MM.1S (cell line): ENCODE measurements at regions not wholly inside any gene's neighbourhood (a gene's known extent, or its start where the extent isn't known, plus 50 kb on each side); places are given as distances from the start of the nearest gene placed in this dataset.

ENCODE experiments used
- DNase-seq: peaks from one replicate; pipeline ENCODE4 v3.0.0-alpha.2; 2015
- H2AFZ ChIP-seq: fragments of 300-600 bp; sonication (generic); 2 replicates; pipeline ENCODE4 v1.6.0; 2016; ENCODE audit warnings: antibody characterized with exemption, low read length
- H3F3A ChIP-seq: fragments of 300-600 bp; sonication (generic); 2 replicates; pipeline ENCODE4 v1.6.1; 2016; ENCODE audit warnings: mild to moderate bottlenecking, antibody characterized with exemption, low read length, moderate library complexity, mixed read lengths; ENCODE audit not compliant: insufficient read depth
- H3K27ac ChIP-seq: fragments of 300-600 bp; sonication (generic); 2 replicates; pipeline ENCODE4 v1.5.1; 2016; ENCODE audit warnings: mild to moderate bottlenecking, low read length
- H3K27me3 ChIP-seq: fragments of 300-600 bp; sonication (generic); replicated peaks from 2 replicates; pipeline ENCODE4 v1.6.0; 2016; ENCODE audit warnings: low read length; ENCODE audit not compliant: insufficient read depth
- H3K36me3 ChIP-seq: fragments of 300-600 bp; sonication (generic); replicated peaks from 2 replicates; pipeline ENCODE4 v1.6.1; 2016; ENCODE audit warnings: mild to moderate bottlenecking, low read length, mixed read lengths; ENCODE audit not compliant: insufficient read depth
- H3K4me1 ChIP-seq: fragments of 300-600 bp; sonication (generic); 2 replicates; pipeline ENCODE4 v1.6.1; 2016; ENCODE audit warnings: low read length, mixed read lengths
- H3K4me2 ChIP-seq: fragments of 300-600 bp; sonication (generic); 2 replicates; pipeline ENCODE4 v1.6.0; 2016; ENCODE audit warnings: low read depth, low read length
- H3K4me3 ChIP-seq: fragments of 300-600 bp; sonication (generic); 2 replicates; pipeline ENCODE4 v1.5.1; 2016; ENCODE audit warnings: low read length, mixed read lengths
- H3K79me2 ChIP-seq: fragments of 300-600 bp; sonication (generic); 2 replicates; pipeline ENCODE4 v1.6.1; 2016; ENCODE audit warnings: mixed run types, low read length, mixed read lengths
- H3K9ac ChIP-seq: fragments of 300-600 bp; sonication (generic); 2 replicates; pipeline ENCODE4 v1.6.1; 2016; ENCODE audit warnings: low read length, mixed read lengths
- H3K9me2 ChIP-seq: fragments of 300-600 bp; sonication (generic); replicated peaks from 2 replicates; pipeline ENCODE4 v1.6.1; 2016; ENCODE audit warnings: mild to moderate bottlenecking, low read length, mixed read lengths; ENCODE audit not compliant: insufficient read depth
- H3K9me3 ChIP-seq: fragments of 300-600 bp; sonication (generic); replicated peaks from 2 replicates; pipeline ENCODE4 v1.6.1; 2016; ENCODE audit warnings: mild to moderate bottlenecking, low read length, mixed read lengths; ENCODE audit not compliant: insufficient read depth
- H4K20me1 ChIP-seq: fragments of 300-600 bp; sonication (generic); 2 replicates; pipeline ENCODE4 v1.6.1; 2016; ENCODE audit warnings: mild to moderate bottlenecking, low read length, moderate library complexity, mixed read lengths; ENCODE audit not compliant: insufficient read depth
- EZH2 ChIP-seq: fragments of 300-600 bp; sonication (generic); optimal IDR thresholded peaks from 2 replicates; pipeline ENCODE3; 2017; ENCODE audit warnings: low read depth, mild to moderate bottlenecking, antibody characterized with exemption, low read length, mixed read lengths
- EZH2phosphoT487 ChIP-seq: fragments of 300-600 bp; sonication (generic); IDR thresholded peaks from 2 replicates; pipeline ENCODE4 v1.6.1; 2018; ENCODE audit warnings: antibody characterized with exemption, low read length
- TF ChIP-seq, protein P1 (sequence below): fragments of 300-600 bp; sonication (generic); IDR thresholded peaks from 2 replicates; pipeline ENCODE4 v1.5.1; 2016; ENCODE audit warnings: antibody characterized with exemption, low read length, mixed read lengths

DNA sequence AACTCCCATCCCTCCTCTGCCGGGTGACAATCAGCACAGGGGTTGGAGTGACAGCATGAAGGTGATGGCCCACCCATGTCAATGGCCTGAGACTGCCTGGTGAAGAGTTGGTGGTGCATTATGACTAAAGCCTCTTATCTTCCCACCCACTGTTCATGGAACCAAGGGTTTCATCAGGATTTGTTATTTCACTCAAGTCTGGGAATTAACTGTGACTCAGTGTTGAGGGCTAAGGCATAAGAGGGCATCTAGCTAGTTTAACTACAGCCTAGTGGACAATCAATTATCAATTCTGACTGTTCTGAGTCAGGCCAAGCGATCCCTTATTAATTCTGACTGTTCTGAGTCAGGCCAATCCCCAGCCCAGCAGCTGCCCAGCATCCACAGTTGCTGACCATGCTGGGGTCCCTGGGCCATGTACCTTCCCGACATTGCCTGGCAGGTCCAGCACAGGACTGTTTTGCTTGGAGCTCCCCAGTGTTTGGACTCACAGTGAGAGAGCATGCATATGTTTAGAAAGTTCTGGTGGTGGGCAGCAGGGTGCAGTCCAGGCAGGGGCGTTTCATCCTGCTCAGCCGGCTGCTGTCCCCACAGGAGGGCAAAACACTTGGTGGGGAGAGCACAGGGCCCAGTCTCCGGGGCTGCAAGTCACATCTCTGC lies 65.5 kb downstream of the RASL11A start:
- no peak overlapping the region for H3K9ac ChIP-seq
- H4K20me1 ChIP-seq, result no peaks in the 10 kb centered on the region
- no peaks in the 10 kb centered on the region for H3K36me3 ChIP-seq
- no peaks in the 10 kb centered on the region for H3F3A ChIP-seq
- no peaks in the 10 kb centered on the region for H3K27me3 ChIP-seq
- H3K4me1 ChIP-seq, result no peaks in the 10 kb centered on the region
- no peak overlapping the region for H3K4me3 ChIP-seq
- H3K27ac ChIP-seq, result no peak overlapping the region
- H3K9me3 ChIP-seq, result no peaks in the 10 kb centered on the region
- TF ChIP-seq, protein P1, sequence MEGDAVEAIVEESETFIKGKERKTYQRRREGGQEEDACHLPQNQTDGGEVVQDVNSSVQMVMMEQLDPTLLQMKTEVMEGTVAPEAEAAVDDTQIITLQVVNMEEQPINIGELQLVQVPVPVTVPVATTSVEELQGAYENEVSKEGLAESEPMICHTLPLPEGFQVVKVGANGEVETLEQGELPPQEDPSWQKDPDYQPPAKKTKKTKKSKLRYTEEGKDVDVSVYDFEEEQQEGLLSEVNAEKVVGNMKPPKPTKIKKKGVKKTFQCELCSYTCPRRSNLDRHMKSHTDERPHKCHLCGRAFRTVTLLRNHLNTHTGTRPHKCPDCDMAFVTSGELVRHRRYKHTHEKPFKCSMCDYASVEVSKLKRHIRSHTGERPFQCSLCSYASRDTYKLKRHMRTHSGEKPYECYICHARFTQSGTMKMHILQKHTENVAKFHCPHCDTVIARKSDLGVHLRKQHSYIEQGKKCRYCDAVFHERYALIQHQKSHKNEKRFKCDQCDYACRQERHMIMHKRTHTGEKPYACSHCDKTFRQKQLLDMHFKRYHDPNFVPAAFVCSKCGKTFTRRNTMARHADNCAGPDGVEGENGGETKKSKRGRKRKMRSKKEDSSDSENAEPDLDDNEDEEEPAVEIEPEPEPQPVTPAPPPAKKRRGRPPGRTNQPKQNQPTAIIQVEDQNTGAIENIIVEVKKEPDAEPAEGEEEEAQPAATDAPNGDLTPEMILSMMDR, result no peak
- TF ChIP-seq EZH2 (no peak), EZH2phosphoT487 (no peak)
- no peaks in the 10 kb centered on the region for H3K9me2 ChIP-seq
- no peak for DNase-seq
- H2AFZ ChIP-seq, result no peak overlapping the region
- H3K79me2 ChIP-seq, result no peaks in the 10 kb centered on the region
- H3K4me2 ChIP-seq, result no peak overlapping the region

DNA sequence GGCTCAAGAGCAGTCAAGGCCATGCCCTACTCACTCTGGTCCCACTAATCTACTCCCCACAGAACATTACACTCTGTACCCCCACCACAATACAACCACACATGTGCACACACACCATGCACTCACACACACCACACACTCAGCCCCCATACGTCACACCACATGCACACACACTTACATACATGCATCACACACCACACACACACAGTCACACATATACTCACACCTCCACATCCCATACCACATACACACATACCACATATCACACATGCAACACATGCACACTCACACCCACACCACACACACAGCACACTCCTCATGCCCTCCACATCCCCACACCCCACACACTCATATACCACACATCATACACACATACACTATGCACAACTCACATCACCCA lies 67.6 kb downstream of the RASL11A start:
- H3K4me3 ChIP-seq, result no peak overlapping the region
- no peak overlapping the region for H2AFZ ChIP-seq
- no peaks in the 10 kb centered on the region for H3K27me3 ChIP-seq
- no peak for TF ChIP-seq EZH2phosphoT487
- TF ChIP-seq, protein P1, result no peak
- no peak for TF ChIP-seq EZH2
- H3K79me2 ChIP-seq, result no peaks in the 10 kb centered on the region
- no peak overlapping the region for H3K4me2 ChIP-seq
- H3K36me3 ChIP-seq, result no peaks in the 10 kb centered on the region
- no peak overlapping the region for H3K9ac ChIP-seq
- no peaks in the 10 kb centered on the region for H3K4me1 ChIP-seq
- no peaks in the 10 kb centered on the region for H4K20me1 ChIP-seq
- DNase-seq, result no peak
- H3F3A ChIP-seq, result no peaks in the 10 kb centered on the region
- H3K27ac ChIP-seq, result no peak overlapping the region
- no peaks in the 10 kb centered on the region for H3K9me2 ChIP-seq
- no peaks in the 10 kb centered on the region for H3K9me3 ChIP-seq

DNA sequence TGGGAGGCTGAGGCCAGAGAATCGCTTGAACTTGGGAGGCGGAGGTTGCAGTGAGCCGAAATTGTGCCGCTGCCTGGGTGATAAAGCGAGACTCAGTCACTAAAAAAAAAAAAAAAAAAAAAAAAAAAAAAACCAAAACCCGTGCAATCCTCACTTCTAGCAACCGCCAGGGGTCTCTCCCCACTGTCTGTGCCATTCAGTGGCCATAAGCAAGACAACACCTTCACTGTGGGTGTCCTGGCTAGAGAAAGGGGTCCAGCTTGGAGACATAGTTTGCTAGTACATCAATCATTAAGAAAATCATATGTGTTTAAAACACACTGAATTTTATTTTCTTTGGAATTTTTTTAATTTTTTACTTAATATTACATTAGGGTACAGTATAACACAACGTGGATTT lies 68.2 kb downstream of the RASL11A start:
- Histone ChIP-seq H3K27ac (no peak overlapping the region), H4K20me1 (no peaks in the 10 kb centered on the region), H3K27me3 (no peaks in the 10 kb centered on the region), H3K9me2 (no peaks in the 10 kb centered on the region), H3K4me1 (no peaks in the 10 kb centered on the region), H3K36me3 (no peaks in the 10 kb centered on the region), H3F3A (no peaks in the 10 kb centered on the region), H3K79me2 (no peaks in the 10 kb centered on the region), H3K9ac (no peak overlapping the region), H3K4me3 (no peak overlapping the region), H2AFZ (no peak overlapping the region), H3K4me2 (no peak overlapping the region), H3K9me3 (no peaks in the 10 kb centered on the region)
- TF ChIP-seq, protein P1, result no peak
- no peak for TF ChIP-seq EZH2phosphoT487
- TF ChIP-seq EZH2, result no peak
- no peak for DNase-seq
